ENCODE measurements at regions not wholly inside any gene's neighbourhood (a gene's known extent, or its start where the extent isn't known, plus 50 kb on each side); places are given as distances from the start of the nearest gene placed in this dataset.

GRCh38 chr11:90919332-90919731, 696.5 kb upstream of the CHORDC1 start:
- peaks cover 3% of the 10 kb centered on the region for H3K9me3 Mint-ChIP-seq (ENCODE audit: insufficient read depth)
- no peaks in the 10 kb centered on the region for H3K4me1 ChIP-seq (ENCODE audit: control insufficient read depth in 2 of 2, insufficient read depth in 2 of 2, low read length in 2 of 2)
- H3K4me2 ChIP-seq (replicated peaks; ENCODE audit: low read depth, low read length, poor library complexity, severe bottlenecking), result no peak overlapping the region
- POLR2A ChIA-PET, result no interaction called here
- no peaks in the 10 kb centered on the region for H3K4me1 Mint-ChIP-seq
- H3K27me3 Mint-ChIP-seq, result no peaks in the 10 kb centered on the region
- intact Hi-C loops (cut with micrococcal nuclease), result no loop called here
- H3K79me2 ChIP-seq (ENCODE audit: control insufficient read depth, insufficient read depth, low read length), result no peaks in the 10 kb centered on the region
- H3K4me3 ChIP-seq (ENCODE audit: control extremely low read depth in 1 of 5, extremely low read depth in 1 of 5, insufficient read depth in 1 of 5, low read depth in 2 of 5, low read length in 4 of 5), result no peak overlapping the region
- no peaks in the 10 kb centered on the region for H4K20me1 ChIP-seq (ENCODE audit: control insufficient read depth, insufficient read depth, low read length, poor library complexity, severe bottlenecking)
- WGBS (ENCODE audit: insufficient coverage), result no CpG with 5 or more reads among the region's 2 CpGs
- H3K27ac ChIP-seq (ENCODE audit: low read length in 2 of 2), result no peak overlapping the region
- H3K9ac ChIP-seq (ENCODE audit: low read length), result no peak overlapping the region
- peaks cover 0 to 1% (median 0%) of the 10 kb centered on the region in 3 donors for H3K9me3 ChIP-seq (ENCODE audit: control extremely low read depth in 1 of 3, control insufficient read depth in 2 of 3, insufficient read depth in 1 of 3, low read length in 2 of 3)
- no peaks in the 10 kb centered on the region for H3K36me3 ChIP-seq (replicated peaks in 1 of 2; ENCODE audit: control extremely low read depth in 1 of 2, control insufficient read depth in 1 of 2, extremely low read depth in 1 of 2, insufficient read depth in 2 of 2, low read length in 1 of 2)
- DNase-seq (no peak), ATAC-seq (ENCODE audit: low read depth) (no peak)
- H3K27me3 ChIP-seq (replicated peaks in 1 of 4; ENCODE audit: control extremely low read depth in 1 of 4, control insufficient read depth in 3 of 4, insufficient read depth in 4 of 4, low read length in 3 of 4), result no peaks in the 10 kb centered on the region
- TF ChIP-seq CTCF (IDR thresholded peaks at IDR 0.05) (no peak), EZH2 (IDR thresholded peaks at IDR 0.05; ENCODE audit: borderline replicate concordance, insufficient read depth, low read depth, low read length, poor library complexity, severe bottlenecking) (no peak)
- no peak overlapping the region for H3K27ac Mint-ChIP-seq
- CTCF ChIA-PET, result no interaction called here
- H3K4me3 Mint-ChIP-seq, result no peak overlapping the region
- H2AFZ ChIP-seq (ENCODE audit: insufficient read depth, low read depth, low read length, poor library complexity, severe bottlenecking), result no peak overlapping the region

- no peaks in the 10 kb centered on the region for H3K4me1 ChIP-seq (ENCODE audit: control insufficient read depth in 2 of 2, insufficient read depth in 2 of 2, low read length in 2 of 2)
- ChIA-PET POLR2A (no interaction called here), CTCF (no interaction called here)
- H3K9me3 Mint-ChIP-seq (ENCODE audit: insufficient read depth), result peaks cover 3% of the 10 kb centered on the region
- intact Hi-C loops (cut with micrococcal nuclease), result no loop called here
- H3K27ac Mint-ChIP-seq, result no peak overlapping the region
- H3K27me3 ChIP-seq (replicated peaks in 1 of 4; ENCODE audit: control extremely low read depth in 1 of 4, control insufficient read depth in 3 of 4, insufficient read depth in 4 of 4, low read length in 3 of 4), result no peaks in the 10 kb centered on the region
- no peaks in the 10 kb centered on the region for H3K79me2 ChIP-seq (ENCODE audit: control insufficient read depth, insufficient read depth, low read length)
- no peak for TF ChIP-seq CTCF (IDR thresholded peaks at IDR 0.05)
- no peak overlapping the region for H3K9ac ChIP-seq (ENCODE audit: low read length)
- H3K4me2 ChIP-seq (replicated peaks; ENCODE audit: low read depth, low read length, poor library complexity, severe bottlenecking), result no peak overlapping the region
- no peaks in the 10 kb centered on the region for H3K36me3 ChIP-seq (replicated peaks in 1 of 2; ENCODE audit: control extremely low read depth in 1 of 2, control insufficient read depth in 1 of 2, extremely low read depth in 1 of 2, insufficient read depth in 2 of 2, low read length in 1 of 2)
- H3K27me3 Mint-ChIP-seq, result no peaks in the 10 kb centered on the region
- no peaks in the 10 kb centered on the region for H4K20me1 ChIP-seq (ENCODE audit: control insufficient read depth, insufficient read depth, low read length, poor library complexity, severe bottlenecking)
- H3K27ac ChIP-seq (ENCODE audit: low read length in 2 of 2), result no peak overlapping the region
- no peak for ATAC-seq (ENCODE audit: low read depth)
- H3K9me3 ChIP-seq (ENCODE audit: control extremely low read depth in 1 of 3, control insufficient read depth in 2 of 3, insufficient read depth in 1 of 3, low read length in 2 of 3), result peaks cover 0 to 1% (median 0%) of the 10 kb centered on the region in 3 donors
- no peak overlapping the region for H3K4me3 ChIP-seq (ENCODE audit: control extremely low read depth in 1 of 5, extremely low read depth in 1 of 5, insufficient read depth in 1 of 5, low read depth in 2 of 5, low read length in 4 of 5)
- H3K4me3 Mint-ChIP-seq, result no peak overlapping the region
- no peak for DNase-seq
- H3K4me1 Mint-ChIP-seq, result no peaks in the 10 kb centered on the region
- no peak overlapping the region for H2AFZ ChIP-seq (ENCODE audit: insufficient read depth, low read depth, low read length, poor library complexity, severe bottlenecking)
Observed at GRCh38 chr11:90916706-90917105, 693.9 kb upstream of the CHORDC1 start.
